A204.1 (cell line): ENCODE measurements at regions not wholly inside any gene's neighbourhood (a gene's known extent, or its start where the extent isn't known, plus 50 kb on each side); places are given as distances from the start of the nearest gene placed in this dataset.
"Not testable (repeated sequence)": the region's sequence is repeated elsewhere in the genome, so short reads cannot be mapped to it uniquely, and the experiment has no call there.

Experiments used
- FAIRE-seq: peaks from 2 replicates; lab custom pipeline; 2012; peaks lifted over from hg19 to GRCh38; lab: Jason Lieb, UNC

DNA sequence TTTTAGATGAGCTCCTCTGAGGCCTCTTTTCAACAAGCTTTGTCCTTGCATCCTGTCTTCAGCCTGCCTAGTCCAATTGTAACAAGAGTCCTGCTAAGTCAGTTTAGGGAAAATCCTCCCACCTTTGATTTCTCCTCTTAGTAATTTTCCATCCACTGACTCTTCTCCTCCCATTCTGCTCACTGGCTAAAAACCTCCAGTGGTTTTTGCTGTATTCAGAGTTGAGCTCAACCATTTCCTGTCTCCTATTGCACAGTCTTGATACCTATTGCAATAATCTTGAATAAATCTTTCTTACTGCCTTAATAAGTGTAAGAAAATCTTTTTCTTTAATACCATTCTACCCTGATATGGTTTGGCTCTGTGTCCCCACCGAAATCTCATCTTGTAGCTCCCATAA lies 117.8 kb upstream of the ENPP6 start:
- no peak for FAIRE-seq

DNA sequence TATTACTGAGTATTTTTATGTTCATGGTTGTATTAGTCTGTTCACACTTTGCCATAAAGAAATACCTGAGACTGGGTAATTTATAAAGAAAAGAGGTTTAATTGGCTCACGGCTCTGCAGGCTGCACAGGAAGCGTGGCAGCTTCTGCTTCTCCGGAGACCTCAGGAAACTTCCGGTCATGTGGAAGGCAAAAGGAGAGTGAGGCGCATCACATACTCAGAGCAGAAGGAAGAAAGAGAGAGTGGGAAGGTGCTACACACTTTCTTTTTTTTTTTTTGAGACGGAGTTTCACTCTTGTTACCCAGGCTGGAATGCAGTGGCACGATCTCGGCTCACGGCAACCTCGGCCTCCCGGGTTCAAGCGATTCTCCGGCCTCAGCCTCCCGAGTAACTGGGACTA lies 115.8 kb upstream of the ENPP6 start:
- FAIRE-seq: not testable (repeated sequence)

DNA sequence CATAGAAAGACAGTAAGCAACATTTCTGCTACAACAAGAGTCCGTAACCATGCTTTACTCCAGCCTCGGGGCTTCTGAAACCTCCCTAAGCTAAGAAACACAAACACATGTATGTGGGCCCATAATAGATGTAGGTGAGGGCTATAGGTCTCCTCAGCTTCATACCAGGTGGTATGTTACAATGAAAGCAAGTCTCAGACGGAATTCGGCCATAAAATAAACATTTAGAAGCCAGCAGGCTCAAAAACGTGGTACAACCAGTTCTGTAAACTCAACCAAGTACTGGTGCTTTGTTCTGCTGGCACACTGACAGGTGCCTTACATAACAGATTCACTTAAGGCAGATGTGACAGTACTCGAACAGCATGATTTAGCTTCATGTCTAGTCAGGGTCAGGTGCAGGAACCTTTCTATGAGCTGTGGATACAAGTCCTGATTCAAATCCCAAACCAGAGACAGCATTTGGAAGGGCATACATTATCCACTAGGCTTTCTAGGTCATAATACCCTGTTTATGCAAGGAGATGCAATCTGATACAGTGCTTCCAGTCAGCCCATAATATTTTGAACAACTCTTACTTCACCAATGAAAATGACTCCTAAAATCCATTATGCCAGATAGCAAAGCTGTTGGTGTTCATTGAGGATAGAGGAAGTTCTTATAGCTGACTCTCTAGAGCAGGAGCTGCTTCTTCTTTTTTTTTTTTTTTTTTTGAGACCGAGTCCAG lies 113.8 kb upstream of the ENPP6 start:
- no peak for FAIRE-seq

DNA sequence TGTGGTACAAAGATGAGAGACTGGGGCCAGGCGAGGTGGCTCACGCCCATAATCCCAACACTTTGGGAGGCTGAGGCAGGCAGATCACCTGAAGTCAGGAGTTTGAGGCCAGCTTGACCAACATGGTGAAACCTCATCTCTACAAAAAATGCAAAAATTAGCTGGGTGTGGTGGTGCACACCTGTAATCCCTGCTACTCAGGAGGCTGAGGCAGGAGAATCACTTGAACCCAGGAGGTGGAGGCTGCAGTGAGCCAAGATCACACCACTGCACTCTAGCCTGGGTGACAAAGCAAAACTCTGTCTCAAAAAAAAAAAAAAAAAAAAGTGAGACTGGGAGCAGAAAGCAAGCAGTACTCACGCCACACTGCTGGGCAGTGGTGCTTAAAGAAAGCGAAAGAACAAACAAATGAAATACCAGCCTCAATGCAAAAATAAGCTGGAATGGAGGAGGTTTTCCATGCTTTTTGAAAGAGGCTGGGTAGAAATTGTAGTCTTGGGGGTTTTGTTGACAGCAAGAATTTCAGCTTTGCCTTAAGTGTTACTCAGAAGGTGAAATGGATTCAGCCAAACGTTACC lies 112.9 kb upstream of the ENPP6 start:
- not testable (repeated sequence) for FAIRE-seq

DNA sequence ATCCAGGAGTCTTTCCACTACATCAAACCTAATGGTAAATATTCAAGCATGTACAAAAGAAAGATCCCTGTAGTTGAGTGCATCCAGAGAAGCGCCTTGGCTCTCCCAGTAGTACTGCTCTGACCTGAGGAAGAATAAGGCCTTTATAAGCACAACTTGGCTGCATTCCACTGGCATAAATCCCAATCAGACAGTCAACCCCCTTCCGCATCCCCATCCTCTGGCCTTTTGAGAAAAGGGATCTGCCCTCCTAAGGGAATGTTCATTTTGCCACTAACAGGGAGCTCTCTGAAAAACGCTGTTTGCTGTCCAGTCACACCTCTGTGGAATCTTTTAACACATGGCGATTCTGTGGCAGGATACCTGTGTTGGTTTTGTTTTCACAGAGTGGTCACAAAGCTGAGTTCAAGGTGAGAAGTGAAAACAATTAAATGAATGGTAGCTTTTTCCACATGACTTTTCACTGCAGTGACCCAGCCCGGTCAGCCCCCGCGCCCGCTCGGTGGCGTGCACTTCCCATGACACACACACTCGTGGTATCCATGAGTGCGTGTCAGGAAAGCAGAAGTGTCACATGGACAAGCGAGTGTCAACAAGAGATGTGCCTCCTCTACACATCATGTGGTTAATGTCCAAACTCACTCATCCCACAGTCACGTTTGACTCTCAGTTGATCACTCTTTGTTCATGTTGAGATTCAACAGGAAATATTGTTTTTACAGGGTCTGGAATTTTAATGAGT lies 112.2 kb upstream of the ENPP6 start:
- FAIRE-seq: no peak

DNA sequence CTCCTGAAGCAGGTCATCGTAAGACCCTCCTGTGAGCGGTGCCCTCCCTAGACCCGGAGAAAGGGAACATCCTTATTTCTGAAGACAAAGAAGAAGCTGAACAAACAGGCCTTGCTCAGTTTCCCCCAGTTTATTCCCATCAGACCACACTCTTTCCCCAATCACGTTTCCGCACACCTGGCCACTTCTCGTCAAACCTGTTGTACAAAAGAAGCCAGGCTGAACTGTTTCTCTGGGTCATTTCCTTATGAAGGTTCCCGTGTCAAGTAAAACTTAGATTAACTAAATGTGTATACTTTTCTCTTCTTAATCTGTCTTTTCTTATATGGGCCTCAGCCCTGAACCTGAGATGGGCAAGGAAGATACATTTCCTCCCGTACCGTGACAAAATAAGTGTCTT lies 111.6 kb upstream of the ENPP6 start:
- no peak for FAIRE-seq

DNA sequence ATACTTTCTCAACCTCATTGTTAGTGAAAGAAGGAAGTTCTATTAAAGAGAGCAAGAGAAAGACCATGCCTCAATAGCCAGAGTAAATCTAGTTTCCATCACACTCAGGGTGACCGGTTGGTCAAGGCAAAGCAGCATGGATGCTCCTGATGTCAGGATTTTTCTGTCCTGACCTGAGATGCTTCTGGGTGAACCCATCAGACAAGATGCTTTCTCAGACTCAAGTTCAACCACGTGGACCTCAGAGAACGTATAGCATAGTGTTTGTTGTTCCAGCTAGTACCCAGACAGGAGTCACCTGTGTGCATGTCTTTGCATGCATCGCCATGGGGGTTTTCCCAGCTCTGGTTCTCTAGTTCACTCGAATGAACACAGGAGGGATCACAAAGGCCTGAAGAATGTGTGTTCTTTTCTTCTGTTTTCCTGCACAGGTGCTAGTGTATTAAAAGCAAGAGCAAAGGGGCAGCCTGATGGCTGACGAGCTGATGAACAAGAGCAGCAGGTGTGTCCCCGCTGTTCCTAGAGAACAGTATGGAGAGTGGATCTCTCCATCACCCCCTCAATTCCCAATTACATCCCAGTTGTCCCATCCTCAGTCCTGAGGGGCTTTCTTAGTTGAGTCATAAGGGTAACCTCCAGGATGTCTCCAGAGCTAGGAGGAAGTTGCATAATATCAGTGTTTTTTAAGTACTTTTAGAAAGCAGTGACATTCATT lies 110.5 kb upstream of the ENPP6 start:
- no peak for FAIRE-seq

DNA sequence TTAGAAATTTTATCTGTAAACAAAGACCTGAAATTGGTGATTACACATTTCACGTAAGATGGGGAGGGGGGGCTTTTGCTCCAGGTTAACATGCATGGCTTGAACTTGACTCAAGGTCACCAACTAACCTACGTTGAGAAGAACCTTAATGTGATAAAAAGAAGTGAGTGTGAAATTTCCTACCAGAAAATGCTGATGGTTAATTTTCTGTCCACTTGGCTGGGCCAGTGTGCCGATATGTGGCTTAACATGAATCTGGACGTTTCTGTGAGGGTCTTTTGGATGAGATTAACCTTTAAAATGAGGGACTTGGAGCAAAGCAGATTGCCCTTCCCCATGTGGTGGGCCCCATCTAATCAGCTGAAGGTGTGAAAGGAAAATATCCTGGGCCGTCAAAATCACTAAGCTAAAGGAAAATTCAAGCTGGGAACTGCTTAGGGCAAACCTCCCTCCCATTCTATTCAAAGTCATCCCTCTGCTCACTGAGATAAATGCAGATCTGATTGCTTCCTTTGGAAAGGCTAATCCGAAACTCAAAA lies 107.3 kb upstream of the ENPP6 start:
- no peak for FAIRE-seq

DNA sequence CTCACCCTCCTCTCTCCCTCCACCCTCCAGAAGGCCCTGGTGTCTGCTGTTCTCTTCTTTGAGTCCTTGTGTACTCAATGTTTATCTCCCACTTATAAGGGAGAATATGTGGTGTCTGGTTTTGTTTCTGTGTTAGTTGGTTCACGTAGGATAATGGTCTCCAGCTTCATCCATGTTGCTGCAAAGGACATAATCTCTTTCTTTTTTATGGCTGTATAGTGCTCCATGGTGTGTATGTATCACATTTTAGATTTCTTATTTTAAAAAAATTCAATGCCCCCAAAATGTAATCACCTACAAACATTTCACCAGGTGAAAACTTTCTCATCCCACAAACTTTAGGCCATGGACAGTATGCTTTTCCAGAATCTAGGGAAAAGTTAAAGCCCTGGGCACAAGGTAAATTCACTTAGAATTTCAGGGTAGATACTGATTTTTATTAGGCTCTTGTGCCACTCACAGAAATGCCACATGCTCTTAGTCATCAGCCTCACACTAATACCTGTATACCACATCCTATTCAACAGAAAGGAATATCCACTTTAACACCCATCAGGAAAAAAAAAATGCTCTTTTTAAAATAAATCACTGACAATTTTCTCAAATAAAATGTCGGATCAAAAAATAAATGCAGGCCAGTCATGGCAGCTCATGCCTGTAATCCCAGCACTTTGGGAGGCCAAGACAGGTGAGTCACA lies 104.8 kb upstream of the ENPP6 start:
- no peak for FAIRE-seq

DNA sequence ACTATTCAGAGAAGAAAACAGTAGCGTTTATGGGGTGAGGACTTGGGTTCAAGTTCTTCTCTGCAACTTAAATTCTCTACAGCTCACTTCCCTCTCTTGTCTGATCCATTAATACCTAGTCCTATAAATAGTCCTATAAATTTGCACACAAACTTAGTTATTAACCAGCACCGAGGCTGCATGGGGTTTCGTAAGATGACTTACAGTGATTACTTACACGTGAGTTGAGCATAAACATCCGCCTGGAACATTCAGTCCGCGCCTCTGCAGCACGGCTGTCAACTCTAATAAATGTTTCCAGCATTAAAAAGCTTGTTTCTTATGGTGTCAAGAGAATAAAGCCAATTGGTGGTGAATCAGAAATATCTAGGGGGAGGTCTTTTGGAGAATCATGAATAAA lies 103.0 kb upstream of the ENPP6 start:
- FAIRE-seq: no peak

DNA sequence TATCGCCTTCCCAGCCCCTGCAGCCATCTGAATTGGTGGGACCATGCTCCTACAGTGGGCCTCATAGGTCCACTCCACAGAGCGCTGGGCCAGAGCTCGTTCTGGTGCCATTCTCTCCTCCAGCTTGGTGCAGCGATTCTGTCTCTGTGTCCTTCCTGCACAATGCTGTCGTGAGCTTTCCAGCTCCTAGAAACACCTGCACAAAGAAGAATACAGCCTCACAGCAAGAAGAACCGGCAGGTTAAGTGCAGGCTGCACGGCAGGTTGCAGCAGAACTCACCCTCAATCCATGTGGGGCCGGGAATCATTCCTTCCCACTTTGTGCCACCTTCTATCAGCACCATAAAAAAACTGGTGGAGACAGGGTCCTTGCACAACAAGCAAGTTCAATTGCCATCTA lies 101.2 kb upstream of the ENPP6 start:
- FAIRE-seq: no peak

DNA sequence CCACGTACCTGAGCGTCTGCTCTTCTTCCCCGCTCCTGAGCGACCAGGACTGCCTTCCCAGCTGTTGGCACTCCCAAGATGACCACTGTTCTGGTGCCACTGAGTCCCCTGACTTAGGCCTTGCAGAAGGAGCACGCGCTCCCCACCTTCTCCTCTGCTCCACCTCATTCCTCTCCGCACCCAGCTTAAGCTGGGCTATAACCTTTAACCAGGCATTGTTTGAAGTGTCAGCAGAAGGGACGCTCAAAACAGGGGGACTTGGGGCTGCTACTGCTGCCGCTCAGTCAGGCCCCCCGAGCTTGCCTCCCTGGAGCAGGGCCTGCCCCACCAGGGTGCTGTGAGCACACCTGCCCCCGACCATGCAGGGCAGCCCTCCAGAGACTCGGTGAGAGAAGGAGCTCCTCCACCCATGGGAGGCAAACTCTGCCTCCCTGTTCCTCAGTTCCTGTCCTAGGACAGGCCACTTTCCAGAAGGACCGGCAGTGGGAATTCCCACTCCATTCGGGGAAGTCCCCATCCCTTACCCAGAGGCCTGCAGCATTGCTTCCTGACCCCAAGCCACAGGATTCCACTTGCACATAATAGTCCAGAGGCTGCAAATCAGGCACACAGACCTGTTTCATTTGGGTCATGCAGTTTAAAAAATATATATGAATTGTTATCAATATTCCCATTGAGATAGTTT lies 99.7 kb upstream of the ENPP6 start:
- no peak for FAIRE-seq

DNA sequence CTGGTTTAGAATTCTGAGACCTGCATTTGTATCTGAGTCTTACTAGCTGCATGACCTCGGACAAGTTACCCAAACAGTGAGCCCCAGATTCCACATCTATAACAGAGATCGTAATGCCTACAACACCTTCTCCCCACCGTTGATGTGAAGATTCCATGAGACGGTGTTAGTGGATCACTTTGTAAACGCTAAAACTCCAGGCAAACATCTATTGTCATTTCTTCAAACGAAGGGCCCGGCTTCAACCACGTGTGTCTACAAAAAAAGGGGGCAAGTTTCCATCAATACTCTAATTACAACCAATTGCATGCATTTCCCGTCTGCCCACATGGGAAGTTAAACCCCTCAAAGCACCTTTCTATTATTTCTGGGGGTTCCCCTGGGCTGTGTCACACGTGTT lies 99.1 kb upstream of the ENPP6 start:
- FAIRE-seq: no peak

DNA sequence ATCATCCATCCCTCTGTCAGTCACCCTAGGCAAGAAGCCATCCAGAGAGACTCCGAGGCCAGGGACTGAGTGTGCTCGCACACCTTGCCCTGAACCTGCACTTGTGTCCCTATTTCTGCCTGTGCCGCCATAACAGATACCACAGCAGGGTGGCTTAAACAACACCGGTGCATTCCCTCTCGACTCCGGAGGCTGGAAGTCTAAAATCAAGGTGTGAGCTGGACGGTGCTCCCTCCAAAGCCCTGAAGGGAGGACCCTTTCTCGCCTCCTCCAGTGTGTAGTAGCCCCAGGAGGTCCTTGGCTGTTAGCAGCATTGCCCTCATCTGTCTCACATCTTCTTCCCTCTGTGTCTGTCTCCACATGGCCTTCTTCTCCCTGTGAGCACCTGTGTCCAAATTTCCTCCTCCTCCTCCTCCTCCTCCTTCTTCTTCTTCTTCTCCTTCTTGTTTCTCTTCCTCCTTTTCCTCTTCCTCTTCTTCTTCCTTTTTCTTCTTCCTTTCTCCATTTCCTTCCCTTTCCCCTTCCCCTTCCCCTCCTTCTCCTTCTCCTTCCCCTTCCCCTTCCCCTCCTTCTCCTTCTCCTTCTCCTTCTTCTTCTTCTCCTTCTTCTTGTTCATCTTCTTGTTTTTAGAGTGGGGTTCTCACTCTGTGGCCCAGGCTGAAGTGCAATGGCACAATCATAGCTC lies 98.1 kb upstream of the ENPP6 start:
- no peak for FAIRE-seq

DNA sequence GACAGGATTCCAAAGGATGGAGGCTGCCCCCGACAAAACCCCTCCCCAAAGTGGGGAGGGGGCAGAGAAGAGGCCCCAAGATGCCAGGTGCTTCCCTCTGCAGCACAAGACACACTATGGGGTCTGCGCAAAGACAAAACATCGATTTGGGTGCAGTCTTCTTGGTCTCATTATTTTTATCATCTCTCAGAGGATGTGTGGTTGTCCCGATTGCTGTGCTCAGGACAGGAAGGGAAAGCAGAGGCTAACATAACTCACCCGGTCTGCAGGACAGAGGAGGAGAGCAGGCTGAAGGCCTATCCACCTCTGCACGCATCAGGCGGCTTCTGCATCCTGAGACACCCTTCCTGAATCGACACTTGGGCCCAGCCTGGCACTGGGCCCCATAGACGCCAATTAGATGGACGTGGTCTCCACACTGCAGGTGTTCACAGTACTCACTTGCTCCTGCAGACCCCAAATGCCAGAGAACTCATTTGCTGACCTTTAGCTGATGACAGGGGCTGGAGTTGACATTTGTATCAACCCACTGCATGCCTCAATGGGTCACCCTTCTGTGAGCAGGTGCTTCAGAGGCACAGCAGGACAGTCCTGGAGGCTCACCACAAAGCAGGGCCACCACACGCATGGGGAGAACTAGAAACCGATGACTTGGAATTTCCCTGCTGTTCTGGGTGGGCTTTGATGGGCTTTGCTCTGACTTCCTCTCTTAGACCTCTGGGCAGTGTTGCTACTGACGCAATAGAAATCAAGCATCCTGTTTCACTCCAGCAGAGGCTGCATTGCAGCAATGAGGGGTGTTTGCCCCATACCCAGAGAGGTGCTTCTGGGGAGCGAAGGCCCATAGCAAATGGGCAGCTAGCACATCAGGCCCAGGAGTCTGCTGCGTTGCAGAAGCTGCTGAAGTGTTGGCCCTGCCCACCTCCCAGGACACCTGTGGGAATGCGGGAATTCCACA lies 96.3 kb upstream of the ENPP6 start:
- no peak for FAIRE-seq

DNA sequence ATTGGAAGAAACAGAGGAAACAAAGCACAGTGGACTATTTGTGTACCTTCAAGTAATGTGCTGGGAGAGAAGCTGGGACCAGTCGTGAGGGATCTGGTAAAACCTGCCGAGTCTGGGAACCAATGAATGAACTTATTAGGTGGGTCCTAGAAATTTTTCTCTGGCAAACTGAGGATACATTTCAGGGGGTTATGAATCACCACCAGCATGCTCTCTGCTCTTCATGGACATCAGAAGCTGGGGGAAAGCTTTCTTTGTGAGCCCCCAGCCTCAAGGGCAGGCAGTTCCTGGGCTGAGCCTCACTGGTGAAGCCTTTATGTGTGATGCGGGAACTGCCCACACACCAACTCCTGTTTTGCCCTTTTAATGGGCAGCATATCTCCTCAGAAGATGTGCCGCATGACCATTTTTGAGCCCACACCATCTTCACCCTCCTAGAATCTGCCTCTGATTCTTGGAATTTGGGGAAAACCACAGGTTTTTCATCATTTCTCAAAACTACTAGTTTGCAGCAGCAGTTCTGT lies 95.4 kb upstream of the ENPP6 start:
- FAIRE-seq: no peak

DNA sequence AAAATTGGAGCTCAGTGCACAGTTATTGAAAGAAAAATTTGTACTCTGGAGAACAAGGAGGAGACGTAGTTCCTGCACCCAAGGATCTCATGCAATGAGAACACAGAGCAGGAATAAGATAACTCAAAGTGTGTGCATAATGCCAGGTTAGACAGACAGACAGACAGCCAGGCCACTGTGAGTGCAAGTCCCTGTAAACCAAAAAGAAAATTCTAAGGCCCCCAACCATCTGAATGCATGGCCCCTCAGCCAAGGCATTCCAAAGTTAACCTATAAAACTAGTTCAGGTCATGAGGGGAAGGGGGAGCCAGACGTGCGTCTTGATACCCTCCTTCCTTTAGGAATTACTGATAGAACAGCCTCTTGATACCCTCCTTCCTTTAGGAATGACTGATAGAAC lies 94.5 kb upstream of the ENPP6 start:
- FAIRE-seq: no peak

DNA sequence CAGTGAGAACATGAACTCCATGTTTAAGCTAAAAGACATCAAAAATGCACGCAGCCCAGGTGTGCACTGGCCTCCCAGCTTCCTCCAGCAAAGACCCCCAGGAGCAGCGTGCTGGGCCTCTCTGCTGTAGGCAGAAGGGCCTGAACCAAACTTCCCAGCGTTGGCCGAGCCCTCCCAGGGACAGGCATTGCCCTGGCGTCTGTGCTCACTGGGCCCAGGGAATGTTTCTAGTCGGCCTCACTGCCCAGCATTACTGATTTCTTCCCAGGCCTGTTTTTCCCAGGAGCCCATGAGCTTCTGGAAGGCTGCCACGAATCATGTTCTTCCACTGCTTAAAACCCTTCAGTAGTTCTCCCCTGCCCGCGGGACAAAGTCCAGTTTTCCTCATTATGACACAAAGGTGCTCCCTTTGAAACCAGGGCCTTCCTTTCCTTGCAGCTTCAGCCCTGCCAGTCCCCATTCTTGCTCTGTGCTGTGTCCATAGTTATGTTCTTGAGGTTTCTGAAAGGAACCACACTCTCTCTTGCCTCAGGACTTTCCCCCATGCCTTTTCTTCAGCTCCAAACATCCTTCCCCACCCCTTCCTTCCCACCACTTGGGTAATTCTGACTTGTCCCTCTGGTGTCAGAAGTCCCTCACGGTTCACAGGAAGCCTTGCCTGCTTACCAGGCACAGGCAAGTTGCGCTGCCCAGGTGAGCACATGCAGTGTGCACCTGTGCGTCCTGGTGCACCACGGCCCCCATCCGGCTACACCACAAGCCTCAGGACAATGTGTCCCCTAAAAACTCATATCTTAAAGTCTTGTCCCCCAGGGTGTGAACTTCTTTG lies 93.4 kb upstream of the ENPP6 start:
- no peak for FAIRE-seq

DNA sequence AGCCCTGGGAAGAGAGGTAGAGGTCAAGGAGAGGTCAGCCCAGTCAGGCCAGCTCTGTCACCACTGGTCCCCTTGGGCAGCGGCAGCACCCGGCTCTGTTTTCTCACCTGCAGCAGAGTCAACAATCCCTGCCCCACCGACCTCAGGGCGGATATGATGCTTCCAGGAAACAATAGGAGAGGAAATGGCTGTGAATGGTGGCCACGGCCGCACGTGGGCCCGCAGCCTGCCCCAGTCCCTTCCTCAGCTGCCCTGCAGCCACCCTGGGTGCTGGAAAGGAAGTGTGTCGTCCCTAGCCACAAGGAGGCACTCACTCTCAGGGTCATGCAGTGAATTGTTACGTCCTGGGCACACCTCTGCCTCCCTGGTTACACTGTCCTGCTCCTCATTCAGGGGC lies 92.5 kb upstream of the ENPP6 start:
- FAIRE-seq: no peak
